ENCODE measurements at regions not wholly inside any gene's neighbourhood (a gene's known extent, or its start where the extent isn't known, plus 50 kb on each side); places are given as distances from the start of the nearest gene placed in this dataset.

DNA sequence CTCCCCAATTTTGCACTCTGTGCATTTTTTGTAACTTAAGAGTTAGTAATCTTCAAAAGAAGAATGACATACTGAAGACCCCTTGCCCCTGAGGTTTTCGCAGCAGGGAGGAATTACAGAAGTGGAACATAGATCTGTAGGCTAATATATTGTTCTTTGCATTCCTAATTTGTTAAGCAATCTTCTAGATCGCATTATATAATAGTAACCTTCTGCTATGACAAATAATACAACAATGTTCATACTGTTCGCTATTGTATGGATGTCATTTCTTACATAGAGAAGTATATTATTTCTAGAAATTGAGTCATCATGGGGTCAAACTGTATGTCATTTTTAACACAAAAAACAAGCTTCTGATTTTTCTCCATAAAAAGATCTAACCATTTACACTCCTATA is 95.8 kb upstream of the TGFBR2 start:
- Histone ChIP-seq H3K4me1 (ENCODE audit: control insufficient read depth in 3 of 3, insufficient read depth in 2 of 3, low read depth in 1 of 3, low read length in 2 of 3) (no peaks in the 10 kb centered on the region), H3K9me3 (ENCODE audit: control insufficient read depth in 2 of 2, insufficient read depth in 1 of 2, low read depth in 1 of 2, low read length in 1 of 2) (no peaks in the 10 kb centered on the region), H3K36me3 (ENCODE audit: control insufficient read depth in 3 of 3, insufficient read depth in 2 of 3, low read depth in 1 of 3, low read length in 3 of 3) (no peaks in the 10 kb centered on the region), H3K4me3 (ENCODE audit: low read depth in 1 of 3, low read length in 3 of 3) (no peak overlapping the region), H3K27ac (ENCODE audit: low read depth in 1 of 3, low read length in 2 of 3) (no peak overlapping the region), H3K27me3 (ENCODE audit: control insufficient read depth in 3 of 3, insufficient read depth in 3 of 3, low read length in 3 of 3) (no peaks in the 10 kb centered on the region)
- FAIRE-seq (no peak), DNase-seq (no peak)
- WGBS, 3 donors = 92 to 97% (median 94%) methylated on average over 3 of the region's 3 CpGs

DNA sequence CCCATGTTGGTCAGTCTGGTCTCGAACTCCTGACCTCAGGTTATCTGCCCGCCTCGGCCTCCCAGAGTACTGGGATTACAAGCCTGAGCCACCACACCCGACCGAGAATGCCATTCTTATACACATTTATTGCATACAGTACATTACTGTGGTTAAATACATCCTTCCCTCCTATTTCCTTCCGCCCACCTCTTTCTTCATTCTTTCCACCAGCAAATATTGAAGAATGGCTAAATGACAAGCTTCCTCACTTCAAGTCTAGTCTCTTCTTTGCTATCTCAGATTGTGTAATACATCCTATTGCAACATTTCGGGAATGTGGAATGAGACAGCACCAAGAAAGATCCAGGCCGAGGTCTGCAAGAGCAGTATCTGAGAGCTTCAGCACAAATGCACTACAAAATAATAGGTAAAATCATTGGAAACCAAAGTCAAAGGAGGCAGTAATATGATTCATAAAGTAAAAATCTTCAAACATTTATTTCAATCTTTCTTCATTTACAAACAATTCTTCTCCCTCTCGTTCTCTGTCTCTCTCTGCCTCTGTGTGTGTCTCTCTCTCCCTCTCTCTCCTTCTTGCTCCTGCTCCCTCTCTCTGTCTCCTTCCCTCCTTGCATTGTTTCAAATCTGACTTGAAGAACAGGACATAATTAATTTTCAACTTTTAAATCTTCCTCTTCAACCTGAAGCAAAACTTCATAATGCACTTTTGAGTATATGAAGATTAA is 94.7 kb upstream of the TGFBR2 start:
- WGBS, 3 donors = 71 to 82% (median 80%) methylated on average over 9 of the region's 9 CpGs
- no peak overlapping the region for H3K4me3 ChIP-seq (ENCODE audit: low read depth in 1 of 3, low read length in 3 of 3)
- DNase-seq (peak in 1 of 2 donors; percentile 70), FAIRE-seq (no peak)
- no peaks in the 10 kb centered on the region for H3K36me3 ChIP-seq (ENCODE audit: control insufficient read depth in 3 of 3, insufficient read depth in 2 of 3, low read depth in 1 of 3, low read length in 3 of 3)
- no peaks in the 10 kb centered on the region for H3K27me3 ChIP-seq (ENCODE audit: control insufficient read depth in 3 of 3, insufficient read depth in 3 of 3, low read length in 3 of 3)
- no peak overlapping the region for H3K27ac ChIP-seq (ENCODE audit: low read depth in 1 of 3, low read length in 2 of 3)
- no peaks in the 10 kb centered on the region for H3K9me3 ChIP-seq (ENCODE audit: control insufficient read depth in 2 of 2, insufficient read depth in 1 of 2, low read depth in 1 of 2, low read length in 1 of 2)
- H3K4me1 ChIP-seq (ENCODE audit: control insufficient read depth in 3 of 3, insufficient read depth in 2 of 3, low read depth in 1 of 3, low read length in 2 of 3) = no peaks in the 10 kb centered on the region

DNA sequence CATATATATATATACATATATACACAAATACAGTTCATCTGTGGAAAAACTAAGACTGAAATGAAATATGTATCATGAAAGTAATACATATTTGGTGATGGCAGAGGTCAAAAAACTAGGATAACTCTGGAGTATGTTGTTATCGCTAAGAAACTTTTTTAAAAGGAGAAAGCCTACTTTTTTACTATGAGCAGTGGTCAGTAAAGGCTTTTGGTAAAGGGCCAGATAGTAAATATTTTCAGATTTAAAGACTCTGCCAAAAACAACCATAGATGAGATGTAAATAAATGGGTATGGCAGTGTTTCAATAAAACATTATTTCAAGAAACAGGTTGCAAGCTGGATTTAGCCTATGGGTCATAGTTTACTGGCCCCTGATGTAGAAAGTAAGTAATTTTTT is 93.8 kb upstream of the TGFBR2 start:
- no peak overlapping the region for H3K4me3 ChIP-seq (ENCODE audit: low read depth in 1 of 3, low read length in 3 of 3)
- FAIRE-seq (no peak), DNase-seq (no peak)
- no peaks in the 10 kb centered on the region for H3K4me1 ChIP-seq (ENCODE audit: control insufficient read depth in 3 of 3, insufficient read depth in 2 of 3, low read depth in 1 of 3, low read length in 2 of 3)
- no peaks in the 10 kb centered on the region for H3K36me3 ChIP-seq (ENCODE audit: control insufficient read depth in 3 of 3, insufficient read depth in 2 of 3, low read depth in 1 of 3, low read length in 3 of 3)
- no peaks in the 10 kb centered on the region for H3K9me3 ChIP-seq (ENCODE audit: control insufficient read depth in 2 of 2, insufficient read depth in 1 of 2, low read depth in 1 of 2, low read length in 1 of 2)
- 0 to 84% (median 38%) methylated on average over 1 of the region's 1 CpG for WGBS, 3 donors
- no peak overlapping the region for H3K27ac ChIP-seq (ENCODE audit: low read depth in 1 of 3, low read length in 2 of 3)
- no peaks in the 10 kb centered on the region for H3K27me3 ChIP-seq (ENCODE audit: control insufficient read depth in 3 of 3, insufficient read depth in 3 of 3, low read length in 3 of 3)

DNA sequence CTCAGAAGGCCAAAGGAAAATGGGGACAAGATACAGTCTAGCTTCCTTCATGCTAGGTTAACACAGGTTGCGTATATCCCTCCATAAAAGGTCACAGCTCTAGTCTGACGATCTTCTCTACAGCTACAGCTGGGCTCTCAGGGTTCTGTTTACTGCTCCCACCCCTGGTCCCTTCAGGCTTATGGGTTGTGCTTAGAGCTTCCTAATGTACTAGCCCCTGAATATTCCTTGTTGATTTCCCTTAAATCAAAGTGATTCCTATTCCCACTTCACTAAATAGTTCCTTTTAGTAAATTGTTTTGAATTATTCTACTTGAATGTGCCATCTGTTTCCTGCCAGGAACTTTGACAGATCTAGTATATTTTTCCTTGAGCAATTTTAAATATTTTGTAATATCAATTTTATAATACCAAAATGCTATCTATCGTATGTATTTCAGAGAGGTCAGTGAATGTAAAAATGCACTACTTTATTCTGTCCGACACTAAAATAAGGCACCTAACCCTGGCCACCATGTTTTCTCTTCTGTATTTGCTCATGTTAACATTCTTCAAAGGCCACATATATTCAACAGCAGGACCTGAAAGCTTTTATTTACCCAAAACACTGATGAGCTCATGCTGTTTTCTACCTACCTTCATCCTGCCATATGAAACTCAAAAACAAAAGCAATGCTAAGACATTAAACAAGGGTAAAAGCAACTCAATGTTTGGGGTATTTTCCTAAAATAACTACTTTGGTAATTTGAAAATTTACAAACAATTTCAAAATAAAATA is 92.8 kb upstream of the TGFBR2 start:
- Histone ChIP-seq H3K4me1 (ENCODE audit: control insufficient read depth in 3 of 3, insufficient read depth in 2 of 3, low read depth in 1 of 3, low read length in 2 of 3) (no peaks in the 10 kb centered on the region), H3K27ac (ENCODE audit: low read depth in 1 of 3, low read length in 2 of 3) (no peak overlapping the region), H3K27me3 (ENCODE audit: control insufficient read depth in 3 of 3, insufficient read depth in 3 of 3, low read length in 3 of 3) (no peaks in the 10 kb centered on the region), H3K9me3 (ENCODE audit: control insufficient read depth in 2 of 2, insufficient read depth in 1 of 2, low read depth in 1 of 2, low read length in 1 of 2) (no peaks in the 10 kb centered on the region), H3K4me3 (ENCODE audit: low read depth in 1 of 3, low read length in 3 of 3) (no peak overlapping the region), H3K36me3 (ENCODE audit: control insufficient read depth in 3 of 3, insufficient read depth in 2 of 3, low read depth in 1 of 3, low read length in 3 of 3) (no peaks in the 10 kb centered on the region)
- DNase-seq = no peak
- 84 to 94% (median 93%) methylated on average over 4 of the region's 4 CpGs for WGBS, 3 donors
- no peak for FAIRE-seq

DNA sequence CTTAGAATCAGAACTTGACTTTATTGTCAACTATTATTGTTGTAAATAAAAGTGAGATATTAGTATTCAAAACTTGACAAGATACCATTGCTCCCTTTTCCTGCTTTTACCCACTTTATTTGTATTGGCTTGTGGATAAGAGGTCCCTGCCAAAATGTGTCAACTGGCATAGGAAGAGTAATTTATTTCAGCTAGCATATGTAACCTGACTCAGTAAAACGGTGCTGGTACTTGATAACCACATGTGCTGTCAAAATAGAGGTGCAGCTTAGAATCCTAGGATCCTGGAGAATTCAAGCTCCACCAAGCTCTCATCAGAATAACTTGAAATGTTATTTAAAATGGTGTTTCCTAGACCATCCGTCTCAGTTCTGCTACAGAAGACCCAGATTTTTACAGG is 90.2 kb upstream of the TGFBR2 start:
- Histone ChIP-seq H3K27me3 (ENCODE audit: control insufficient read depth in 3 of 3, insufficient read depth in 3 of 3, low read length in 3 of 3) (no peaks in the 10 kb centered on the region), H3K27ac (ENCODE audit: low read depth in 1 of 3, low read length in 2 of 3) (no peak overlapping the region), H3K36me3 (ENCODE audit: control insufficient read depth in 3 of 3, insufficient read depth in 2 of 3, low read depth in 1 of 3, low read length in 3 of 3) (no peaks in the 10 kb centered on the region), H3K4me3 (ENCODE audit: low read depth in 1 of 3, low read length in 3 of 3) (no peak overlapping the region), H3K9me3 (ENCODE audit: control insufficient read depth in 2 of 2, insufficient read depth in 1 of 2, low read depth in 1 of 2, low read length in 1 of 2) (no peaks in the 10 kb centered on the region), H3K4me1 (ENCODE audit: control insufficient read depth in 3 of 3, insufficient read depth in 2 of 3, low read depth in 1 of 3, low read length in 2 of 3) (no peaks in the 10 kb centered on the region)
- DNase-seq (no peak), FAIRE-seq (no peak)
- 59 to 72% (median 61%) methylated on average over 2 of the region's 2 CpGs for WGBS, 3 donors

DNA sequence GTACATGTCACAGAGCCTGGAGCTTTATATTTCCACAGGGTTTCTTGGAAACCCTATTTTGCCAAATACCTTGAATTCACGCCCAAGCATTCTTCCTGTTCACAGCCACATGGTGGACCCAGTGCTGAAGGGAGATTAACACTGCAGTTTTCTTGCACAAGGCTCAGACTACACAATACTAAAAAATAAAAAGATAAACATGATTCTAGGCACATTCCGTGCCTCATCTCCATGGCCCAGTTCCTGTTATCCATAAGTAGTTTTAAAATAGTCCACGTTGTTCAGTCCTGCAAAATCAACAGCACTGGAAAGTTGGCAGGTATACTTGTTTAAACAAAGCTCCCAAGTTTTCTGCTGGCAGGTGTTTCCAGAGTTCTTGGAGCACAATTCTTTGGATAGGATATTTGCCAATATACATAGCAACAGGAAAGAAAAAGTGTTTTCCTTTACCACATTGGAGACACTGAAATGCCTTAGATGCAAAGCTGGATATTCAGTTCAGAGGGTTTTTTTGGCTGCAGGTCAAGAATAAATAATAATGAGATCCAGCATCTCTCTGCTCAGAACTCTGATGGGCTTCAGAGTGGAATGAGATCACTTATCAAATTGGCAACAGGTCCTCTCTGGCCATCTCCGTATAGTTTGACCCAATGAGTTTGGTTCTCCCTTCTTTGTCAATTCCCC is 88.1 kb upstream of the TGFBR2 start:
- no peaks in the 10 kb centered on the region for H3K9me3 ChIP-seq (ENCODE audit: control insufficient read depth in 2 of 2, insufficient read depth in 1 of 2, low read depth in 1 of 2, low read length in 1 of 2)
- FAIRE-seq (no peak), DNase-seq (peak; percentile 25 to 35)
- no peaks in the 10 kb centered on the region for H3K36me3 ChIP-seq (ENCODE audit: control insufficient read depth in 3 of 3, insufficient read depth in 2 of 3, low read depth in 1 of 3, low read length in 3 of 3)
- peak overlapping the region in 1 of 3 donors; percentile 72 for H3K27ac ChIP-seq (ENCODE audit: low read depth in 1 of 3, low read length in 2 of 3)
- 29 to 34% (median 32%) methylated on average over 4 of the region's 4 CpGs for WGBS, 3 donors
- no peak overlapping the region for H3K4me3 ChIP-seq (ENCODE audit: low read depth in 1 of 3, low read length in 3 of 3)
- H3K4me1 ChIP-seq (ENCODE audit: control insufficient read depth in 3 of 3, insufficient read depth in 2 of 3, low read depth in 1 of 3, low read length in 2 of 3) = no peaks in the 10 kb centered on the region
- no peaks in the 10 kb centered on the region for H3K27me3 ChIP-seq (ENCODE audit: control insufficient read depth in 3 of 3, insufficient read depth in 3 of 3, low read length in 3 of 3)

DNA sequence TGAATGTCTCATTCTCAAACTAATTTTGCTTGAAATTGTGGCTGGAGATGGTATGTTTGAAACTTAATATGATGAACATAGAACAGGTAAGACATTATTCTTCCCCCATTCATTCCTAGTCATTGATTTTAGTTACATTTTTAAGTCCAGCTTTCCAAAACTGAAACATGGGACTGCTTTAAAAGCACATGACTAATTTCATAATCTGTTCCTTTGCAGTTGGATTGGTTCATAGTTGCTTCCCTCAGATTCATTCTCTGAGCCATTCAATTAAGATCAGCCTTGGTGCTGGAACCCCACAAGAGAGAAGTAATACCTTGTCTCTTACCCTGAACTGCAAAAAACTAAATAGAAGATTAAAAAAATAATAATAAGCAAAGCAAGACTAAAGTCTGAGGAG is 87.5 kb upstream of the TGFBR2 start:
- Histone ChIP-seq H3K27me3 (ENCODE audit: control insufficient read depth in 3 of 3, insufficient read depth in 3 of 3, low read length in 3 of 3) (no peaks in the 10 kb centered on the region), H3K4me1 (ENCODE audit: control insufficient read depth in 3 of 3, insufficient read depth in 2 of 3, low read depth in 1 of 3, low read length in 2 of 3) (no peaks in the 10 kb centered on the region), H3K36me3 (ENCODE audit: control insufficient read depth in 3 of 3, insufficient read depth in 2 of 3, low read depth in 1 of 3, low read length in 3 of 3) (no peaks in the 10 kb centered on the region), H3K4me3 (ENCODE audit: low read depth in 1 of 3, low read length in 3 of 3) (no peak overlapping the region), H3K9me3 (ENCODE audit: control insufficient read depth in 2 of 2, insufficient read depth in 1 of 2, low read depth in 1 of 2, low read length in 1 of 2) (no peaks in the 10 kb centered on the region), H3K27ac (ENCODE audit: low read depth in 1 of 3, low read length in 2 of 3) (peak overlapping the region in 1 of 3 donors; percentile 72)
- FAIRE-seq = no peak
- no peak for DNase-seq

DNA sequence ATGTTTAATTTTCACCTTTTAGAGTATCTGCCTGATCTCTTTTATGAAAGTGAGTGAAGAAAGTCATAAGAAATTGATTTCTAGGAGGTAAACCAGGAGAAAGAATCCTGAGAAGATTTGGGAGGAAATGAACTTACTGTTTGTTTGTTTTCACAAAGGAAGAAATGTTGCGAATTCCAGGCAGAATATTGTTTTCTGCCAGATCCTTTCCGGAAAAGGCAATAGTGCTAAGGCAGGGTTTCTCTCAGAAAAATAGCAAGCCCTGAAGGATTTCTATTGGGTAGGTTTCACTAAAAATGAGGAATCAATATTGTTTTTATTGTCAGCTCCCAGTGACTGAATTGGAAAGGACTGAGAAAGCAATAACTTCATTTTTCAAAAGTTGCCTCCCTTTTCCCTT is 85.7 kb upstream of the TGFBR2 start:
- 68 to 98% (median 87%) methylated on average over 2 of the region's 2 CpGs for WGBS, 3 donors
- no peak overlapping the region for H3K4me3 ChIP-seq (ENCODE audit: low read depth in 1 of 3, low read length in 3 of 3)
- no peaks in the 10 kb centered on the region for H3K27me3 ChIP-seq (ENCODE audit: control insufficient read depth in 3 of 3, insufficient read depth in 3 of 3, low read length in 3 of 3)
- no peaks in the 10 kb centered on the region for H3K4me1 ChIP-seq (ENCODE audit: control insufficient read depth in 3 of 3, insufficient read depth in 2 of 3, low read depth in 1 of 3, low read length in 2 of 3)
- no peak overlapping the region for H3K27ac ChIP-seq (ENCODE audit: low read depth in 1 of 3, low read length in 2 of 3)
- H3K36me3 ChIP-seq (ENCODE audit: control insufficient read depth in 3 of 3, insufficient read depth in 2 of 3, low read depth in 1 of 3, low read length in 3 of 3) = no peaks in the 10 kb centered on the region
- FAIRE-seq (no peak), DNase-seq (no peak)
- H3K9me3 ChIP-seq (ENCODE audit: control insufficient read depth in 2 of 2, insufficient read depth in 1 of 2, low read depth in 1 of 2, low read length in 1 of 2) = no peaks in the 10 kb centered on the region

All from small intestine (tissue), 7 donors.